HCT116 (cell line): ENCODE measurements at regions not wholly inside any gene's neighbourhood (a gene's known extent, or its start where the extent isn't known, plus 50 kb on each side); places are given as distances from the start of the nearest gene placed in this dataset.
"Not testable (repeated sequence)": the region's sequence is repeated elsewhere in the genome, so short reads cannot be mapped to it uniquely, and the experiment has no call there.

Experiments
- ATAC-seq: fragments of 200-7000 bp; cut with Tn5 transposase; 2 replicates; pipeline ENCODE4 v1.9.1; 2020; ENCODE audit warnings: mild to moderate bottlenecking, moderate library complexity
- BruUV-seq: library from RNA; stranded (reverse); fragments of 400-500 nt; replicated peaks from 2 replicates; lab custom pipeline; 2021; lab: Mats Ljungman, UMichigan
- CTCF ChIA-PET: fragments of 300-600 bp; sonication (Branson Sonifier 250); formaldehyde crosslinking; loops from one replicate; lab custom pipeline; 2021; ENCODE audit warnings: antibody characterized with exemption; lab: Charles Lee
- POLR2A ChIA-PET: fragments of 300-600, 350-600 bp; sonication (Branson Sonifier 250); formaldehyde crosslinking; loops from one replicate; lab custom pipeline; 2021; ENCODE audit warnings: antibody characterized with exemption; lab: Charles Lee
- RAD21 ChIA-PET, 2 experiments: fragments of 300-600 bp; sonication (Branson Sonifier 250); formaldehyde crosslinking; loops; one replicate each; lab custom pipeline; 2023; ENCODE audit warnings: low total read pairs in 2 of 2; ENCODE audit not compliant: uncharacterized antibody in 2 of 2, unreplicated experiment in 2 of 2, low non-redundant PET in 1 of 2; lab: Charles Lee
- DNase-seq: peaks from one replicate; pipeline ENCODE4 v3.0.0-alpha.2; 2010; ENCODE audit warnings: low read depth, low spot score
- H2AFZ ChIP-seq: fragments of 200-600 bp; shearing (Covaris generic), sonication (generic); 2 replicates; pipeline ENCODE4 v1.6.1; 2017; ENCODE audit warnings: low read depth, mixed run types, mixed read lengths, antibody characterized with exemption, low read length; ENCODE audit not compliant: poor library complexity, severe bottlenecking
- H3K27ac ChIP-seq: 2 replicates; pipeline ENCODE4 v1.5.1; 2012; ENCODE audit warnings: low read depth, low read length
- H3K27me3 ChIP-seq: fragments of 200-600 bp; sonication (generic); 2 replicates; pipeline ENCODE4 v1.6.1; 2016; ENCODE audit warnings: mixed run types, low read length, mixed read lengths; ENCODE audit not compliant: insufficient read depth
- H3K36me3 ChIP-seq, 2 experiments: fragments of 200-500 bp in 1 of 2; fragments of 200-600 bp in 1 of 2; sonication (Bioruptor generic) in 1 of 2; sonication (generic) in 1 of 2; 2 replicates each; pipeline versions ENCODE4 v1.5.1 to v1.6.1; 2014 to 2016; ENCODE audit warnings: low read length in 2 of 2, inconsistent platforms in 1 of 2, mixed read lengths in 1 of 2, mixed run types in 1 of 2; ENCODE audit not compliant: insufficient read depth in 2 of 2, control insufficient read depth in 1 of 2
- H3K4me1 ChIP-seq, 2 experiments: fragments of 200-600 bp in 1 of 2; sonication (generic) in 1 of 2; 2 replicates each; pipeline versions ENCODE4 v1.5.1 to v1.6.1; 2012 to 2017; ENCODE audit warnings: low read length in 2 of 2, inconsistent platforms in 1 of 2, mild to moderate bottlenecking in 1 of 2, mixed read lengths in 1 of 2, mixed run types in 1 of 2, moderate library complexity in 1 of 2; ENCODE audit not compliant: insufficient read depth in 2 of 2, control insufficient read depth in 1 of 2
- H3K4me2 ChIP-seq: fragments of 200-600 bp; sonication (generic); 2 replicates; pipeline ENCODE4 v1.6.1; 2017; ENCODE audit warnings: mixed run types, low read length, mixed read lengths
- H3K4me3 ChIP-seq, 2 experiments: fragments of 200-600 bp in 1 of 2; sonication (generic) in 1 of 2; replicated peaks in 1 of 2; 2 replicates each; pipeline ENCODE4 v1.5.1; 2011 to 2016; ENCODE audit warnings: low read length in 2 of 2, control low read depth in 1 of 2, low read depth in 1 of 2, mild to moderate bottlenecking in 1 of 2, mixed read lengths in 1 of 2, mixed run types in 1 of 2
- H3K79me2 ChIP-seq: fragments of 200-600 bp; sonication (generic); 2 replicates; pipeline ENCODE4 v1.6.1; 2017; ENCODE audit warnings: mild to moderate bottlenecking, mixed run types, low read length, moderate library complexity, mixed read lengths; ENCODE audit not compliant: insufficient read depth
- H3K9ac ChIP-seq: fragments of 200-600 bp; sonication (generic); 2 replicates; pipeline ENCODE4 v1.6.1; 2016; ENCODE audit warnings: low read length, mixed read lengths
- H3K9me2 ChIP-seq: fragments of 200-600 bp; sonication (generic), shearing (Covaris generic); 2 replicates; pipeline ENCODE4 v1.6.1; 2017; ENCODE audit warnings: mixed run types, mild to moderate bottlenecking, moderate library complexity; ENCODE audit not compliant: insufficient read depth
- H3K9me3 ChIP-seq, 2 experiments: fragments of 200-500 bp in 1 of 2; fragments of 200-600 bp in 1 of 2; sonication (Bioruptor generic) in 1 of 2; sonication (generic) in 1 of 2; 2 replicates each; pipeline ENCODE4 v1.6.1; 2014 to 2017; ENCODE audit warnings: low read length in 2 of 2, mixed read lengths in 2 of 2, inconsistent platforms in 1 of 2, low read depth in 1 of 2, mild to moderate bottlenecking in 1 of 2, mixed run types in 1 of 2, moderate library complexity in 1 of 2; ENCODE audit not compliant: control insufficient read depth in 1 of 2, insufficient read depth in 1 of 2
- H4K20me1 ChIP-seq: fragments of 200-600 bp; sonication (generic), shearing (Covaris generic); 2 replicates; pipeline ENCODE4 v1.6.1; 2017; ENCODE audit warnings: mixed run types, mild to moderate bottlenecking, moderate library complexity; ENCODE audit not compliant: insufficient read depth
- EGR1 ChIP-seq: IDR thresholded peaks from 2 replicates; pipeline ENCODE4 v1.6.1; 2012; ENCODE audit warnings: low read depth
- ELF1 ChIP-seq: IDR thresholded peaks from 2 replicates; pipeline ENCODE4 v1.6.1; 2012; ENCODE audit warnings: low read depth, borderline replicate concordance
- EZH2 ChIP-seq: fragments of 200-600 bp; sonication (generic); IDR thresholded peaks from 2 replicates; pipeline ENCODE4 v1.6.1; 2017; ENCODE audit warnings: antibody characterized with exemption, mixed run types
- EZH2phosphoT487 ChIP-seq: fragments of 200-600 bp; IDR thresholded peaks from 2 replicates; pipeline ENCODE4 v1.6.1; 2018; ENCODE audit warnings: antibody characterized with exemption, borderline replicate concordance
- FOSL1 ChIP-seq: IDR thresholded peaks from 2 replicates; pipeline ENCODE4 v1.6.1; 2012; ENCODE audit warnings: low read depth
- JUND ChIP-seq: IDR thresholded peaks from 2 replicates; pipeline ENCODE4 v1.6.1; 2012
- POLR2A ChIP-seq: IDR thresholded peaks from 2 replicates; pipeline ENCODE4 v1.7.0; 2011; ENCODE audit warnings: borderline replicate concordance; ENCODE audit not compliant: insufficient read depth, insufficient read length; ENCODE audit errors: extremely low read depth
- RAD21 ChIP-seq: IDR thresholded peaks from 2 replicates; pipeline ENCODE4 v1.6.1; 2012; ENCODE audit warnings: low read depth, mild to moderate bottlenecking
- SP1 ChIP-seq: IDR thresholded peaks from 2 replicates; pipeline ENCODE4 v1.6.1; 2012; ENCODE audit warnings: low read depth
- SRF ChIP-seq: IDR thresholded peaks from 2 replicates; pipeline ENCODE4 v1.6.1; 2012; ENCODE audit warnings: low read depth
- ZFX ChIP-seq: fragments of 450-650 bp; IDR thresholded peaks from 2 replicates; pipeline ENCODE4 v1.6.1; 2017
- ZNF274 ChIP-seq: fragments of 200-500 bp; sonication (Bioruptor generic); IDR thresholded peaks from 2 replicates; pipeline ENCODE4 v1.6.1; 2014; ENCODE audit warnings: mild to moderate bottlenecking, low read depth, low read length, inconsistent platforms
- intact Hi-C: fragments of 100-400 bp; cut with micrococcal nuclease; formaldehyde crosslinking; loops from 2 replicates; pipeline ENCODE4 v1.10.0; 2022
- TF ChIP-seq, protein P1 (sequence below): IDR thresholded peaks from 2 replicates; pipeline ENCODE4 v1.6.1; 2012
- TF ChIP-seq, protein P2 (sequence below), 3 experiments: fragments of 200-600 bp in 1 of 3; sonication (generic) in 1 of 3; IDR thresholded peaks in 2 of 3; conservative IDR thresholded peaks in 1 of 3; 2 replicates each; pipeline ENCODE4 v1.5.1; 2012 to 2017; ENCODE audit warnings: low read depth in 2 of 3, low read length in 2 of 3, antibody characterized with exemption in 1 of 3, borderline replicate concordance in 1 of 3, control low read depth in 1 of 3, mild to moderate bottlenecking in 1 of 3, mixed read lengths in 1 of 3, mixed run types in 1 of 3, moderate library complexity in 1 of 3; ENCODE audit not compliant: insufficient read depth in 1 of 3

DNA sequence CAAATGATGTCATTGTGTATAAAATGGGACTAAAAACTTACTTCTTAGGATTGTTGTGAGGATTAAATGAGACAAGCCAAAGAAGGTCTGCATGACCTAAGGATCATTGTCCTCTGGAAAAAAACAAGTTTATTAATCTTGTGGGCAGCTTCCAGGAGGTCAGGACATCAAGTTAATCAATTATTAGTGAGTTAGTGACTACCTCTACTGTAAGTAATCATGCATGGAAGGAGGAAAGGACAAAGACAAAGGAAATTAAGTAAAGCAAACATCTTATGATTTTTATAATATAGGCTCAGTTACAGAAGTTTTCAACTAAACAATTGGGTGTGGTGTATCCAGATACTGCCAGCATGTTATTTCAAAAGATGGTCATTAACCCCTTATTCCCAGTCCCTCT is 129.3 kb upstream of the TUT7 start:
- H3K9ac ChIP-seq, result no peak overlapping the region
- ChIA-PET RAD21 (no interaction called here), POLR2A (no interaction called here), CTCF (no interaction called here)
- H3K4me3 ChIP-seq, result no peak overlapping the region
- TF ChIP-seq EGR1 (no peak), SRF (no peak), EZH2 (no peak), JUND (no peak), POLR2A (no peak), EZH2phosphoT487 (no peak), SP1 (no peak), ZFX (no peak), ELF1 (no peak), RAD21 (no peak), FOSL1 (no peak)
- no peak overlapping the region for H3K4me2 ChIP-seq
- H3K36me3 ChIP-seq, result no peaks in the 10 kb centered on the region
- H3K4me1 ChIP-seq, result no peaks in the 10 kb centered on the region
- intact Hi-C loops, result no loop called here
- H4K20me1 ChIP-seq, result no peaks in the 10 kb centered on the region
- H2AFZ ChIP-seq, result no peak overlapping the region
- H3K27me3 ChIP-seq, result peaks cover 11% of the 10 kb centered on the region
- ATAC-seq (no peak), DNase-seq (no peak)
- no TSS peak for BruUV-seq
- H3K9me2 ChIP-seq, result no peaks in the 10 kb centered on the region
- no peak overlapping the region for H3K27ac ChIP-seq
- no peaks in the 10 kb centered on the region for H3K79me2 ChIP-seq
- H3K9me3 ChIP-seq, result no peaks in the 10 kb centered on the region

DNA sequence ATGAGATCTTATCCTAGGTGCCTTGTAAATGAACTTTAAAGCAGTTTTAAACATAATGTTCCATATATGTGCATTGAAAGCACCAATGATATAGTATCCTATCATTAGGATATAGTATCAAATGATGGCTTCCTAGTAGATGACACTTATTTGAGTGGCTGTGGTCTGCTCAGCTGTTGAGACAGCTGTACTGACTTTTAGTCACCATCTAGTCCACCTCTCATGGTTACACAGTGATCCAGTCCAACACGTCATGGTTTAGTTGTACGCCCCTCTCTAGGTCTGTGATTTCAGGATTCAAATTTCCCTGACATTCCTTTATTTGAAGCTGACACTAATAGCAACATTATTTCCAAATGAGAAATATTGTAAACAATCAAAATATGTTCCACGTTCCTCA is 127.3 kb upstream of the TUT7 start:
- Histone ChIP-seq H3K4me2 (no peak overlapping the region), H3K36me3 (no peaks in the 10 kb centered on the region), H3K27me3 (peaks cover 11% of the 10 kb centered on the region; the same call in 1 of the 2 replicates)
- no TSS peak for BruUV-seq
- DNase-seq, result no peak
- TF ChIP-seq SRF (no peak), EZH2 (no peak), ZFX (no peak), FOSL1 (no peak), ZNF274 (no peak)
- TF ChIP-seq, protein P1, sequence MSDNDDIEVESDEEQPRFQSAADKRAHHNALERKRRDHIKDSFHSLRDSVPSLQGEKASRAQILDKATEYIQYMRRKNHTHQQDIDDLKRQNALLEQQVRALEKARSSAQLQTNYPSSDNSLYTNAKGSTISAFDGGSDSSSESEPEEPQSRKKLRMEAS, result no peak
- TF ChIP-seq, protein P2, sequence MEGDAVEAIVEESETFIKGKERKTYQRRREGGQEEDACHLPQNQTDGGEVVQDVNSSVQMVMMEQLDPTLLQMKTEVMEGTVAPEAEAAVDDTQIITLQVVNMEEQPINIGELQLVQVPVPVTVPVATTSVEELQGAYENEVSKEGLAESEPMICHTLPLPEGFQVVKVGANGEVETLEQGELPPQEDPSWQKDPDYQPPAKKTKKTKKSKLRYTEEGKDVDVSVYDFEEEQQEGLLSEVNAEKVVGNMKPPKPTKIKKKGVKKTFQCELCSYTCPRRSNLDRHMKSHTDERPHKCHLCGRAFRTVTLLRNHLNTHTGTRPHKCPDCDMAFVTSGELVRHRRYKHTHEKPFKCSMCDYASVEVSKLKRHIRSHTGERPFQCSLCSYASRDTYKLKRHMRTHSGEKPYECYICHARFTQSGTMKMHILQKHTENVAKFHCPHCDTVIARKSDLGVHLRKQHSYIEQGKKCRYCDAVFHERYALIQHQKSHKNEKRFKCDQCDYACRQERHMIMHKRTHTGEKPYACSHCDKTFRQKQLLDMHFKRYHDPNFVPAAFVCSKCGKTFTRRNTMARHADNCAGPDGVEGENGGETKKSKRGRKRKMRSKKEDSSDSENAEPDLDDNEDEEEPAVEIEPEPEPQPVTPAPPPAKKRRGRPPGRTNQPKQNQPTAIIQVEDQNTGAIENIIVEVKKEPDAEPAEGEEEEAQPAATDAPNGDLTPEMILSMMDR (IDR thresholded peaks at IDR 0.05 in 2 of 3, conservative IDR thresholded peaks at IDR 0.05 in 1 of 3; ENCODE audit: borderline replicate concordance in 1 of 3, insufficient read depth in 1 of 3, low read depth in 2 of 3, low read length in 2 of 3), result no peak
- TF ChIP-seq, all 23 proteins: peak for 0
- no peaks in the 10 kb centered on the region for H4K20me1 ChIP-seq
- CTCF ChIA-PET, result no interaction called here
- no peak overlapping the region for H3K9ac ChIP-seq
- H3K79me2 ChIP-seq, result no peaks in the 10 kb centered on the region
- RAD21 ChIA-PET, result no interaction called here
- H3K27ac ChIP-seq, result no peak overlapping the region
- ATAC-seq, result no peak
- H3K9me3 ChIP-seq, result no peaks in the 10 kb centered on the region
- no peaks in the 10 kb centered on the region for H3K9me2 ChIP-seq
- intact Hi-C loops, result no loop called here
- POLR2A ChIA-PET, result no interaction called here
- no peak overlapping the region for H3K4me3 ChIP-seq
- H3K4me1 ChIP-seq, result no peaks in the 10 kb centered on the region
- no peak overlapping the region for H2AFZ ChIP-seq

DNA sequence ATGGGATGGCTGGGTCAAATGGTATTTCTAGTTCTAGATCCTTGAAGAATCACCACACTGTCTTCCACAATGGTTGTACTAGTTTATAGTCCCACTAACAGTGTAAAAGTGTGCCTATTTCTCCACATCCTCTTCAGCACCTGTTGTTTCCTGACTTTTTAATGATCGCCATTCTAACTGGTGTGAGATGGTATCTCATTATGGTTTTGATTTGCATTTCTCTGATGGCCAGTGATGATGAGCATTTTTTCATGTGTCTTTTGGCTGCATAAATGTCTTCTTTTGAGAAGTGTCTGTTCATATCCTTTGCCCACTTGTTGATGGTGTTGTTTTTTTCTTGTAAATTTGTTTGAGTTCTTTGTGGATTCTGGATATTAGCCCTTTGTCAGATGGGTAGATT is 121.0 kb upstream of the TUT7 start:
- H3K79me2 ChIP-seq, H3K4me1 ChIP-seq, BruUV-seq, POLR2A ChIA-PET, H3K9ac ChIP-seq, intact Hi-C loops, DNase-seq, H3K27me3 ChIP-seq, H3K9me3 ChIP-seq, H2AFZ ChIP-seq, H4K20me1 ChIP-seq, H3K4me2 ChIP-seq, H3K27ac ChIP-seq, RAD21 ChIA-PET, ATAC-seq, CTCF ChIA-PET, H3K36me3 ChIP-seq, H3K9me2 ChIP-seq, H3K4me3 ChIP-seq: not testable (repeated sequence)
